GM12878 (cell line): ENCODE measurements at regions not wholly inside any gene's neighbourhood (a gene's known extent, or its start where the extent isn't known, plus 50 kb on each side); places are given as distances from the start of the nearest gene placed in this dataset.

Experiments used
- ATAC-seq: fragments of 200-7000 bp; cut with Tn5 transposase; 3 replicates; pipeline ENCODE4 v1.9.1; 2020; ENCODE audit warnings: mild to moderate bottlenecking, moderate library complexity
- BruUV-seq: library from RNA; stranded (reverse); fragments of 400-500 nt; replicated peaks from 2 replicates; lab custom pipeline; 2021; lab: Mats Ljungman, UMichigan
- CTCF ChIA-PET: fragments of 300-600 bp; sonication (Branson Sonifier 250); formaldehyde crosslinking; extraction: SDS; loops from one replicate; lab custom pipeline; 2021; ENCODE audit warnings: inconsistent platforms; lab: Yijun Ruan, JAX
- POLR2A ChIA-PET: fragments of 350-600 bp; formaldehyde crosslinking; extraction: SDS; loops from one replicate; lab custom pipeline; 2021; ENCODE audit warnings: inconsistent platforms; lab: Charles Lee
- RAD21 ChIA-PET: fragments of 300-600 bp; sonication (Branson Sonifier 250); formaldehyde crosslinking; loops from one replicate; lab custom pipeline; 2023; ENCODE audit warnings: antibody characterized with exemption; ENCODE audit not compliant: unreplicated experiment; lab: Charles Lee
- SMC1A ChIA-PET: fragments of 300-600 bp; sonication (Branson Sonifier 250); formaldehyde crosslinking; loops from one replicate; lab custom pipeline; 2023; ENCODE audit not compliant: unreplicated experiment, uncharacterized antibody; lab: Charles Lee
- DNase-seq: peaks from one replicate; pipeline ENCODE4 v3.0.0-alpha.2; 2011; ENCODE audit warnings: low read depth, low spot score
- FAIRE-seq: peaks from 3 replicates; lab custom pipeline; 2011; peaks lifted over from hg19 to GRCh38; lab: Jason Lieb, UNC
- H2AFZ ChIP-seq: 2 replicates; pipeline ENCODE4 v1.6.0; 2011; ENCODE audit warnings: low read depth, low read length, control low read depth; ENCODE audit not compliant: control insufficient read depth
- H3K27ac ChIP-seq: 2 replicates; pipeline ENCODE4 v1.5.1; 2011; ENCODE audit warnings: control low read depth; ENCODE audit not compliant: control insufficient read depth, insufficient read depth
- H3K27me3 ChIP-seq, 2 experiments: replicated peaks in 1 of 2; 2 replicates each; pipeline versions ENCODE4 v1.6.0 to v1.6.1; 2011; ENCODE audit warnings: low read length in 1 of 2; ENCODE audit not compliant: control insufficient read depth in 2 of 2, insufficient read depth in 2 of 2
- H3K36me3 ChIP-seq, 2 experiments: 2 replicates each; pipeline ENCODE4 v1.5.1; 2011; ENCODE audit warnings: low read length in 1 of 2; ENCODE audit not compliant: control insufficient read depth in 2 of 2, insufficient read depth in 2 of 2
- H3K4me1 ChIP-seq: 2 replicates; pipeline ENCODE4 v1.6.1; 2011; ENCODE audit warnings: mild to moderate bottlenecking, low read length, moderate library complexity, mixed read lengths; ENCODE audit not compliant: control insufficient read depth, insufficient read depth
- H3K4me2 ChIP-seq: 2 replicates; pipeline ENCODE4 v1.6.0; 2011; ENCODE audit warnings: control low read depth; ENCODE audit not compliant: control insufficient read depth, insufficient read depth
- H3K4me3 ChIP-seq: fragments of 200-600 bp; sonication (generic); 2 replicates; pipeline ENCODE4 v1.5.1; 2016
- H3K79me2 ChIP-seq: 2 replicates; pipeline ENCODE4 v1.6.0; 2011; ENCODE audit warnings: low read length; ENCODE audit not compliant: control insufficient read depth, insufficient read depth
- H3K9ac ChIP-seq: 2 replicates; pipeline ENCODE4 v1.8.0; 2011; ENCODE audit warnings: low read length, control low read depth, mixed read lengths; ENCODE audit not compliant: control insufficient read depth, insufficient read depth
- H3K9me3 ChIP-seq: replicated peaks from 3 replicates; pipeline ENCODE4 v1.5.1; 2011; ENCODE audit warnings: mild to moderate bottlenecking, low read length; ENCODE audit not compliant: control insufficient read depth, insufficient read depth
- H4K20me1 ChIP-seq: 2 replicates; pipeline ENCODE4 v1.6.0; 2011; ENCODE audit not compliant: control insufficient read depth, insufficient read depth
- NFIC ChIP-seq: IDR thresholded peaks from 2 replicates; pipeline ENCODE4 v1.6.1; 2012; ENCODE audit warnings: low read depth, mild to moderate bottlenecking, inconsistent platforms, low read length, moderate library complexity
- NFYB ChIP-seq: IDR thresholded peaks from 2 replicates; pipeline ENCODE4 v1.6.1; 2011; ENCODE audit warnings: low read depth, mild to moderate bottlenecking, low read length, improper control_type of control experiment, moderate library complexity; ENCODE audit not compliant: insufficient read depth
- RBBP5 ChIP-seq: fragments of 200-600 bp; sonication (generic); conservative IDR thresholded peaks from 2 replicates; pipeline ENCODE4 v1.6.1; 2016
- SMC3 ChIP-seq: IDR thresholded peaks from 2 replicates; pipeline ENCODE4 v1.6.1; 2011; ENCODE audit warnings: low read length, improper control_type of control experiment, borderline replicate concordance
- WGBS: methylation state at CpG from one replicate; pipeline ENCODE4 v1.1.6; 2016; ENCODE audit warnings: low lambda C conversion rate; ENCODE audit not compliant: insufficient replicate concordance, insufficient coverage; ENCODE audit errors: missing lambda C conversion rate; 5-methylcytosine and 5-hydroxymethylcytosine counted together
- in situ Hi-C: fragments of 300-500 bp; cut with MboI; formaldehyde crosslinking; loops from 9 replicates; pipeline ENCODE4 v1.14.3; 2018; ENCODE audit warnings: mixed read lengths
- intact Hi-C: fragments of 100-400 bp; cut with micrococcal nuclease; formaldehyde crosslinking; loops from one replicate; pipeline ENCODE4 v1.14.2; 2022; ENCODE audit not compliant: unreplicated experiment

DNA sequence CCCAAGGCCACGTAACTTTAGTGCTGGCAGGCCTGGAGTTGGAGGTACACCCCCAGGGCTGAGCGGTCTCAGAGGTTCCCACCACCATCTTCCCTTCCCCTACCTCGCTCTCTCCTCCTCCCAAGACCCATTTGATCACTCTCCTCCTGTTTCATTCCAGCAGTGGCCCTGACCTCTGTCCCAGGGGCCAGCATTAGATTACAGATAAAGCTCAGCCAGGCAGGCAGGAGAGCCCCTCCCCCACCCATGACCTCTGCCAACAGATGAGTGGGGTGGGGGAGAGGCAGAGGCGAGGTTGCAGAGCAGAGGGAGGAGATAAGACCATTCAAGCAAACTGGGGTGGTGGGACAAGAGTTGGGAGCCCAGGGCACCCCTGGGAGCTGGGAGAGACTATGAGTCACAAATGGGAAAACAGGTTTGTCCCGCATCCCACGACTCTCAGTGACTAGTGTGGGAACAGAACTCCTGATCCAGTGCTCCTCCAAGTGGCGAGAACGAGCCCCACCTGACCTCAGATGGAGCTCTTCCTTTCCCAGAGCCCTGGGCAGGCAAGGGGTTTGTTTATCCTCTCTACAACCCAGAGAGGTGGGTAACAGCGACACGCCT lies 367.9 kb downstream of the MN1 start:
- POLR2A ChIA-PET, result no interaction called here
- no peaks in the 10 kb centered on the region for H3K27me3 ChIP-seq

DNA sequence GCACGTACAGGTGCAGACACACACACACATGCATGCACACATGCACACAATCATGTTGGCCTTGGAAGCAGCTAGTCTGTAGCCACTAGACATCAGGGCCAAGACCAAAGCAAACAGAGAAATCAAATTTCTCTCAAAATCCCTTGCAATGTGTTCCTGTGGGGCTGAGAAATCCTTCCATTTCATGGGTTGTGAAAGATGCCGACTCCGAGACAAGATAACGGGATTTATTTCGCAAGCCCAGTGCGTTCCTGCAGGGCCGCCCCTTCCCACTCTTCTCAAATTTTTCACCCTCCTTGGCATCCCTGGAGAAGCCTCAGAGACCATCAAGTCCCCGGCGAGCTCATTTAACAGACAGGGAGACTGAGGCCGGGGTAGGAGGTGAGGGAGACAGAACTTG lies 366.7 kb downstream of the MN1 start:
- ChIA-PET SMC1A (interaction anchor here (0.6 kb wide), 1 partner anchor 27 kb away, joined by 3 read pairs; no protein-coding TSS in a partner anchor), RAD21 (no interaction called here), CTCF (no interaction called here), POLR2A (no interaction called here)
- 56% methylated on average over 10 of the region's 10 CpGs for WGBS
- Histone ChIP-seq H3K79me2 (no peaks in the 10 kb centered on the region), H3K4me1 (no peaks in the 10 kb centered on the region), H3K27me3 (no peaks in the 10 kb centered on the region), H4K20me1 (no peaks in the 10 kb centered on the region), H3K4me3 (no peak overlapping the region), H2AFZ (no peak overlapping the region), H3K4me2 (no peak overlapping the region), H3K9me3 (no peaks in the 10 kb centered on the region; the same call in 2 of the 3 replicates), H3K27ac (no peak overlapping the region), H3K36me3 (no peaks in the 10 kb centered on the region), H3K9ac (no peak overlapping the region)
- in situ Hi-C loops, result no loop called here
- DNase-seq (no peak), FAIRE-seq (no peak), ATAC-seq (no peak)
- no peak for TF ChIP-seq SMC3
- TF ChIP-seq RBBP5, result no peak
- intact Hi-C loops, result no loop called here
- no TSS peak for BruUV-seq

More for the DNA sequence above, 367.9 kb downstream of the MN1 start:
- DNase-seq, result no peak
- Histone ChIP-seq H3K9ac (no peak overlapping the region), H3K36me3 (no peaks in the 10 kb centered on the region), H3K9me3 (no peaks in the 10 kb centered on the region; the same call in 2 of the 3 replicates), H3K4me3 (no peak overlapping the region)
- ATAC-seq, result no peak
- SMC1A ChIA-PET, result no interaction called here
- no TSS peak for BruUV-seq
- in situ Hi-C loops, result no loop called here
- TF ChIP-seq NFIC (no peak), NFYB (no peak)
- TF ChIP-seq, all 136 proteins: peak for 0
- Histone ChIP-seq H3K79me2 (no peaks in the 10 kb centered on the region), H3K4me2 (no peak overlapping the region), H4K20me1 (no peaks in the 10 kb centered on the region), H3K4me1 (no peaks in the 10 kb centered on the region), H2AFZ (no peak overlapping the region), H3K27ac (no peak overlapping the region)
- intact Hi-C loops, result no loop called here
- WGBS, result 18% methylated on average over 10 of the region's 10 CpGs
- CTCF ChIA-PET, result no interaction called here
- FAIRE-seq, result no peak
- RAD21 ChIA-PET, result no interaction called here
